A549 (cell line): ENCODE measurements at regions not wholly inside any gene's neighbourhood (a gene's known extent, or its start where the extent isn't known, plus 50 kb on each side); places are given as distances from the start of the nearest gene placed in this dataset.

Experiments
- POLR2A ChIP-seq: IDR thresholded peaks from 2 replicates; pipeline ENCODE4 v1.6.1; 2012; ENCODE audit warnings: mild to moderate bottlenecking, low read length
- SREBF2 ChIP-seq: fragments of 450-650 bp; IDR thresholded peaks from 2 replicates; pipeline ENCODE4 v1.6.1; 2014; ENCODE audit warnings: mild to moderate bottlenecking, moderate library complexity

GRCh38 chr3:145209561-145209960, 951.4 kb downstream of the PLOD2 start:
- TF ChIP-seq POLR2A (no peak), SREBF2 (no peak)
